Dermis microvascular lymphatic vessel endothelial cell (primary cell): ENCODE measurements at regions not wholly inside any gene's neighbourhood (a gene's known extent, or its start where the extent isn't known, plus 50 kb on each side); places are given as distances from the start of the nearest gene placed in this dataset.

Experiments
- DNase-seq, 2 donors: peaks; one replicate each; pipeline versions ENCODE4 v3.0.0 to v3.0.0-alpha.2; 2010; ENCODE audit warnings: low read depth in 2 of 2

DNA sequence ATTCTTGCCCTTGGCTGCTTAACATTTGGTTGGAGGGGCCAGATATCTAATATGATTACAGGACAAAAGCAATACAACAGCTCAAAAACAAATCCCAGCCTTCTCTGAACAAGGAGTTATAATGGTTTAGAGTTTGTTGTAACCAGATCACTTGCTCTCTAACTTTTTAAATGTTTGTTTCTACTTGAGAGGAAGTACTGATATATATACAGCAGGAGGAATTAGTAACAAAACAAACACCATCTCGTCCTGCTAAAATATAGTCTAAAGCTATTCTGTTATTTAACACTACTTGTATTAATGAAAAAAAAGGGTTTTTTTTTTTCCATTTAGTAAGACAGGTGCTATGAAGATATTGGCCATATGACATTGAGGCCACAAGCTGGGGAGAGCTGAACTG is 60.9 kb upstream of the TMEM17 start:
- no peak for DNase-seq

DNA sequence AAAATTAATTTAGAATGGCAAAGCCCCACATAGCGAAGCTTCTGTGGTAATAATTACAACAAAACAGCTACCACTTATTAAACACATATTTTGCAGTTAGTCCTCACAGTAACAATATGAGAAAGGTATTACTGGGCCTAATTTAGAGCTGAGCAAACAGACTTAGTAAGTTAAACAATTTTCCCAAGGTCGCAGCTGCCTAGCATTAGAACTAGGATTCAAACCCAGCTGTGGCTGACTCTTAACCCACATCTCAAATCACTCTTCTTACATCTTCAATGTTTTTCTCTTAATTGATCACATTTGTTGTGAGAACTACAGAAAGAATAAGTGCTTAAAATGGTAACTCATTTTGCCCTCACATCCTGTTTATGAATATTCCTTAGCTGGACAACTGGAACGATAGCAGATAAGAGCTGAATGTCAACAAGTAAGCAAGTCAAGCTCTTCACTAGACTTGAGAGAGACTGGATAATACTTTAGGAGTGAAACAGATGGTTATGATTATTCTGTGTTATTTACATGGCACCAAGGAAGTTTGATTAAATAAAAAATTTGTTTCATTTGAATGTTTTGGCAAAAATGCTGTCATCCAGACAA is 59.4 kb upstream of the TMEM17 start:
- no peak for DNase-seq

DNA sequence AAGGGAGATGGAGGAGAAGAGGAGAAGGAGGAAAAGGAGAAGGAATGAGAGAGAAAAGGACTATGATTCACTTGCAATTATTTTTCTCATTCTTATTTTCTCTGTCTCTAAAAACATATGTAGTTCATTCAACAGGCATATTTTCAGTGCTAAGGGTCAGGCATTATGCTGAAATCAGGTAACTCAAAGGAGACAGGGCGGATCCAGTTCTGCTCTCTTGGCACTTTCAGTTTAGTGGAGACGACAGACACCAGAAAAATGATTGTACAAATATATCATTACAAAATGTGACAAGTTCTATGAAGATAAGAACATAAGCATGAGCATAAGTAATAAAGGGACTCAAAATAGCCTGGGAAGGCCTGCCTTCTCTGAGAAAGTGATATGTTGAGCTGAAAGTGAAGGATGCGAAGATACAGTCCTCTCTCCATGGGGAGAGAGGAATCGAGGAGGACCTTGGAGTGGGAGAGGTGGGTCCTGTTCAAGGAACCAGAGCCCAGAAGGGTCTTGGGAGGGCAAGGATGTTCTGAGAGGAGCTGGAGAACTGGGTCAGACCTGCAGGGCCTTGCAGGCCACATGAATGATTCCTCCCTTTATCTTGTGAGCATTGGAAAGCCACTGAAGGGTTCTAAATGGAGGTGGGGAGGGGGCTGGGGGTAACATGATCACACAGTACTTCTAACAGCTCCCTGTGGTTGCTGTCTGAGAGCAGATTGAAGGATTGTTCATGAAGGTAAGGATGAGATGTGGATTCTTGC is 58.6 kb upstream of the TMEM17 start:
- no peak for DNase-seq

DNA sequence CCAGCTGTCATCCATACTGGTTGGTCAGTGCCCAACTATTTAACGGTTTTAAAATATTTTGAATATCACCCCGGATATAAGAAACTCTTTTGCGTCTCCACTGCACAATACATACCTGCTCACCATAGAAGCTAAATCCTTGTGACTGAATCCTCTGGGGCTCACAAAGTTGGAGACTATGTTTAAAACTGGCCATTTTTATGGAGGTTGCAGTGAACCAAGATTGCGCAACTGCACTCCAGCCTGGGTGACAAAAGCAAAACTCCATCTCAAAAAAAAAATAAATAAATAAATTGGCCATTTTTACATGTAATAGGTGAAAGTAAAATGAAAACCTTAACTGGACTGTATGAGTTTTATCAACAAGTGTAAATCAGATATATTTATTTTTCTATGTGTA is 55.6 kb upstream of the TMEM17 start:
- no peak for DNase-seq

DNA sequence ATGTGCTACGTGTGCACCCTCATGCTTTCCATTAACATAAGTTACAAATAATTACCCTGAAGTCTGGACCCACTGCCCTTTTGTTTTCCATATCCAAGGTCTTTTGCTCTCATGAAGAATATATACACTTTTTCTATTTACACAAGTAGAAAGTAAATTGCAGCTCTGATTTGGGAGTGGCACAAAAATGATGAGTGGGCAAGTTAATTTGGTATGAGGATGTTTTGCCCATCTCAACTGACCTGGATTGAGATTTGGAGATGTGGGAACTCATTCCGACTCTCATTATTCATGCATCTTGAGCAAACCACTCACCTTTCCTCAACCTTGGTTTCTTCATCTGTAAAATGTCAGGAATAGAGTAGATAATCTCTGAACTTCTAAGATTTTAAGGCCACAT is 53.6 kb upstream of the TMEM17 start:
- no peak for DNase-seq

DNA sequence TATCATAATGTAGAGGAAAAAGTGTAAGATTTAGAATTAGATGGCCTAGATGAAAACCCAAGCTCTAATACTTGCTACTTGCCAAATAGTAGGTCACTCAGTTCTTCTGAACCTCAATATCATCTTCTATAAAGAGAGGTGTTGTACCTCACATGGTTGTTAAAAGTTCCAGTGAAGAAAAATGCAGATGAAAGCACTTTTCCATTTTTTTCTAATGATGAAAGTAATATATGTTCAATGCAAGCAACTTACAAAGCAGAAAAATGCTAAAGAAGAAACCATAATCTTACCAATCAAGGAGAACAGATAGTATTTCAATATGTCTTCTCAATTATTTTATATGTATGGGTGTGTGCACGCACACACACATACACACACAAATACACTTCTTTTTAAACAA is 52.7 kb upstream of the TMEM17 start:
- no peak for DNase-seq

DNA sequence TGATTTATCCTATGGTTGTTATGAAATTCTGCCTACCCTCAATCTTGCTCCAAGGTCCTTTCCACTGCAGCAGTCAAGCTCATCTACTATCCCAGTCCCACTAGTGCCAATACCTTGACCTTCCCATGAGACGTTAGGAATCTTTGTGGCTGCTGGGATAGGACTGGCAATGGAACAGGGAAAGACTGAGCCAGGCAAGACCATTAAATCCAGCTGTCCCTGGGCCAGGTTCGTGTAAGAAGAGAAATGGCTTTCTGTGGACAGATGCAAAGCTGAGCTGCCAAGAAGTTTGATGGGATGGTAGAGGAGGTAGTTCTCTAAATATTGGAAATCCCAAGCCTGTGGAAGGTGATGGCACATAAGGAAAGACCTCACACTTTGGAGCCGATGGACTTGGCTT is 50.1 kb upstream of the TMEM17 start:
- no peak for DNase-seq
